Activated naive CD8-positive, alpha-beta T cell (primary cell): ENCODE measurements at regions not wholly inside any gene's neighbourhood (a gene's known extent, or its start where the extent isn't known, plus 50 kb on each side); places are given as distances from the start of the nearest gene placed in this dataset.
"Not testable (repeated sequence)": the region's sequence is repeated elsewhere in the genome, so short reads cannot be mapped to it uniquely, and the experiment has no call there.

ENCODE experiments used
- H3K27ac Mint-ChIP-seq: one replicate; pipeline ENCODE4 v1.8.0; 2021; ENCODE audit warnings: mixed read lengths
- H3K27me3 Mint-ChIP-seq: one replicate; pipeline ENCODE4 v1.8.0; 2021; ENCODE audit warnings: mixed read lengths
- H3K36me3 Mint-ChIP-seq: one replicate; pipeline ENCODE4 v1.8.0; 2021; ENCODE audit warnings: mixed read lengths
- H3K4me1 Mint-ChIP-seq: one replicate; pipeline ENCODE4 v1.8.0; 2021; ENCODE audit warnings: low read depth, mixed read lengths
- H3K4me3 Mint-ChIP-seq: one replicate; pipeline ENCODE4 v1.8.0; 2021; ENCODE audit warnings: mild to moderate bottlenecking, mixed read lengths
- H3K9me3 Mint-ChIP-seq: one replicate; pipeline ENCODE4 v1.8.0; 2021; ENCODE audit warnings: low read depth, mixed read lengths

DNA sequence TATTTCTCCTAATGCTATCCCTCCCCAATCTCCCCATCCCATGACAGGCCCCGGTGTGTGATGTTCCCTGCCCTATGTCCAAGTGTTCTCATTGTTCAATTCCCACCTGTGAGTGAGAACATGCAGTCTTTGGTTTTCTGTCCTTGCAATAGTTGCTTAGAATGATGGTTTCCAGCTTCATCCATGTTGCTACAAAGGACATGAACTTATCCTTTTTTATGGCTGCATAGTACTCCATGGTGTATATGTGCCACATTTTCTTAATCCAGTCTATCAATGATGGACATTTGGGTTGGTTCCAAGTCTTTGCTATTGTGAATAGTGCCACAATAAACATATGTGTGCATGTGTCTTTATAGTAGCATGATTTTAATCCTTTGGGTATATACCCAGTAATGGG lies 51.3 kb upstream of the RIOK2 start:
- H3K27me3 Mint-ChIP-seq, H3K36me3 Mint-ChIP-seq, H3K4me1 Mint-ChIP-seq, H3K9me3 Mint-ChIP-seq, H3K27ac Mint-ChIP-seq, H3K4me3 Mint-ChIP-seq: not testable (repeated sequence)

DNA sequence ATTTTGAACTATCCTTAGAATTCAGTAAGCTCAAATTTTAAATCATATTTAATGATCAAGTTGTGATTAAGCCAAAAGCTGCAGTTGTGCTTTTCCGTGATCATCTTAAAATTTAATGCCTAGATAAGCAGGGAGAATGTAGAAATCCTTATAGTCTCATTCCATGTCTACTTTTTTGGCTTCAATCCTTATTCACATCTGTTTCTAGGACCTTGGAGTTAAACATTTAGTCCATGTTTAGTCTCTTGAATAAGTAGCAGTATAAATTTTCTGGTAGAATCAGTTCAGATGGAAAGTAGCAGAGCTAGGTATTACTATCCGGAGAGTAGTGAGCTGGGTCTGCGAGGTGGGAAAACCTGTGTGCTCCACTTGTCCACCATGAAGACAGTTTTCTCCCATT lies 59.3 kb upstream of the RIOK2 start:
- no peak overlapping the region for H3K27ac Mint-ChIP-seq
- no peak overlapping the region for H3K4me3 Mint-ChIP-seq
- H3K36me3 Mint-ChIP-seq = peaks cover 5% of the 10 kb centered on the region
- H3K4me1 Mint-ChIP-seq = no peaks in the 10 kb centered on the region
- H3K9me3 Mint-ChIP-seq = no peaks in the 10 kb centered on the region
- H3K27me3 Mint-ChIP-seq = no peaks in the 10 kb centered on the region

DNA sequence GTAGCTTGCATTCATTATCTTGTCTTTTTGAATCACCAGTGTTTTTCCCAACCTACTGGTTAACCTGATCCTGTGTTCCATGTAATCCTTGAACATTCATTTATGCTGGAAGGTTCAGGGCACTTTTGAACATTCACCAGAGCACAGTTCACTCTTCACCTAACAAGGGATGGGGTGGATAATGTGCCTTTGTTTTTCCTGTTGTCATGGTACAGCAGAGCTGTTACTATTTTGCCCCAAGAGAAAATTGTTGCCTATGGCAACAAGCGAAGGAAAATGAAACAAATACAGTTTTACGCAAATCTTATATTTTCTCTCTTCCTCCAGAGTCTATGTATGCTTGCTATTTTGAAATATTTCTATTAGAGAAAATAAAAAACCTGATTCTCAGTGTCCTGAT lies 60.3 kb upstream of the RIOK2 start:
- H3K4me3 Mint-ChIP-seq = no peak overlapping the region
- peaks cover 7% of the 10 kb centered on the region for H3K36me3 Mint-ChIP-seq
- no peaks in the 10 kb centered on the region for H3K4me1 Mint-ChIP-seq
- H3K27me3 Mint-ChIP-seq = no peaks in the 10 kb centered on the region
- H3K27ac Mint-ChIP-seq = no peak overlapping the region
- no peaks in the 10 kb centered on the region for H3K9me3 Mint-ChIP-seq

DNA sequence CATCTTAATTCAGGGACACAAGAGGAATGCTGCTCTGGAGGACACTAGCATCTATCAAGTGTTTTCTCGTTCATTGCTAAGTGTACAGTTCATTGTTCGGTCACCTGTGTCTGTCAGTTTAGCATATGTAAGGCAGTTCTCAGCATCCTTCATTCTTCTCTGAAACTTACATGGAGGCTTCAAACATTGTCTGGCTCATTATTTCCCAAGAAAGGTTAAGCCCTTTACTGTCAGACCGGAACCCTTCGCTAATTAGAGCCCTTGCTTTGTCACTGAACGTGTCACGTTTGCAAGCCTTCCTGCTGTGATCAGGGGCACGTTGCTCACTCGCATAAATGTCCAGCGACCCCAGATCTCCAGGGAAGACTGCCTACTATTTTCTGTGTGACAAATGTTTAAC lies 62.3 kb upstream of the RIOK2 start:
- peaks cover 16% of the 10 kb centered on the region for H3K36me3 Mint-ChIP-seq

DNA sequence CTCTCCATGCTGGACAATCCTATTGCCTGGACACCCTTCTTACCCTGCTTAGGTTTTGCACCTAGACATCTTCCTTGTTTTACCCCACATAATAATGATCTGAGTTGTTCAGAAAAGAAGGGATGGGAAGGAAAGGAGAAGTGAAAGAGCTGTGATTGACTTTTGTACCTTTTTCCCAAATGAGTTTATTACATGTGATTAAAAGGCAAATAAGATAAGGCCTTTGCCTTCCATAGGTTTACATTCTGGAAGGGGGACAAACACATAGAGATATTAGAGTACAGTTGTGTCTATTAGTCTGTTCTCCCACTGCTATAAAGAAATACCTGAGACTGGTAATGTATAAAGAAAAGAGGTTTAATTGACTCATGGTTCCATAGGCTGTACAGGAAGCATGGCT lies 67.1 kb upstream of the RIOK2 start:
- H3K27ac Mint-ChIP-seq = no peak overlapping the region

More for the DNA sequence above, 62.3 kb upstream of the RIOK2 start:
- Mint-ChIP-seq H3K27ac (no peak overlapping the region), H3K4me1 (no peaks in the 10 kb centered on the region), H3K4me3 (no peak overlapping the region), H3K27me3 (peaks cover 6% of the 10 kb centered on the region), H3K9me3 (no peaks in the 10 kb centered on the region)

DNA sequence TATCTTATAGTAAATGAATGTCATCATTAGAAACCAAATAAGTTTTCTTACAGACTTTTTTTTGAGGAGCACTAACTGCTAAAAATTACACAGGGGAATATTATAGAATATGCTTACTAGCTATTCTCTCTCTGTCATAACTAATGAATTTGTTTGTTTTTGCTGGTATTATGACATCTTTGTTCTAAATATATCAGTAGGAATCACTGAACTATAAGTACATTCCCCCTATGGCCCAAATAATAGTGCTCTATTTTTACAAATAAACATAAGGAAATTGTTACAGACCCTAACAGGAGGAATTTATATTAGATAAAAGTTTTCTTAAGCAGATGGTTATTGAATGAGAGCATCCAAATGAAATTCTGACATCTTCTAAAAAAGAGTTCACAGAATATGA lies 83.0 kb upstream of the RIOK2 start:
- no peak overlapping the region for H3K27ac Mint-ChIP-seq
- H3K36me3 Mint-ChIP-seq = no peaks in the 10 kb centered on the region
- H3K27me3 Mint-ChIP-seq = peaks cover 2% of the 10 kb centered on the region
- H3K4me3 Mint-ChIP-seq = no peak overlapping the region
- H3K4me1 Mint-ChIP-seq = no peaks in the 10 kb centered on the region
- peaks cover 9% of the 10 kb centered on the region for H3K9me3 Mint-ChIP-seq

More for the DNA sequence above, 67.1 kb upstream of the RIOK2 start:
- H3K4me1 Mint-ChIP-seq = no peaks in the 10 kb centered on the region
- H3K36me3 Mint-ChIP-seq = peaks cover 10% of the 10 kb centered on the region
- peaks cover 6% of the 10 kb centered on the region for H3K27me3 Mint-ChIP-seq
- no peak overlapping the region for H3K4me3 Mint-ChIP-seq
- H3K9me3 Mint-ChIP-seq = no peaks in the 10 kb centered on the region

DNA sequence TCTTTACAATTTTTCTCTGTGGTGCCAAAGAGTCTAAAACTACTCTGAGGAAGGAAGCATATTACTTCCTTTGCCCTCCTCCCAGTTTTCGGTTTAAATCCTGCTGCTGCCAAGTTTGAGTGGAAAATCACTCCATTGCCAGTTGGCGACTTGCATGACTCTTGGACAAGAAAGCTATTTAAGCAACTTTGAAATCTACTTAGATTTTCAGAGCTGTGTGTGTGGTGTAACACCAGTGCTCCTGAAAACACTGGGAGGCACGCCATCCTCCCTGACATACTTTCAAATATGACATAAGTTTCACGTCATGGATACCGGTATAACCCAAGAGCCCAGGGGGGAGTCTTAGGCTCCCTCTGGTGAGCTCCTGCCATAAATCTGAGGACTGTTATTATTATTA lies 83.5 kb upstream of the RIOK2 start:
- H3K36me3 Mint-ChIP-seq = peaks cover under 1% of the 10 kb centered on the region
- no peak overlapping the region for H3K4me3 Mint-ChIP-seq
- peaks cover 10% of the 10 kb centered on the region for H3K9me3 Mint-ChIP-seq
- H3K27ac Mint-ChIP-seq = no peak overlapping the region
- peaks cover 2% of the 10 kb centered on the region for H3K27me3 Mint-ChIP-seq
- no peaks in the 10 kb centered on the region for H3K4me1 Mint-ChIP-seq

DNA sequence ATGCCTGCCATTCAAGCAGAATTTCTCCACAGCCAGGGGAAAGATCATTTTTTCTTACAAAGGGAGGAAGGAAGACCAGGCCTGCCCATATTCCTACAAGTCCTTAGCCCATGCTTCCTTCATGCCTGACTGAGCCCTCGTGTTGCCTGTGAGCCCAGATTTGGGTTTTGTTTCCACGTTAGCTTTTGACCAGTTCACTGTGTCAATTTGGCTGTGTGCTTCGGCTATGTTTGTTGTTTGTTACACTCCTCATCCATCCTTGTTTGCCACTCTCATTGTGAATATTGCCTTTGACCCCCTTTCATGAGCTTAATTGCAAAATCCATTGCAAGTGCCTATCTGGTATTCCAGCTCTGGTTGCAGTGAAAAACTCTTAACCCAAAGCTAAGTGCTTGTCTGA lies 84.7 kb upstream of the RIOK2 start:
- no peak overlapping the region for H3K4me3 Mint-ChIP-seq
- H3K27ac Mint-ChIP-seq = no peak overlapping the region
- peaks cover 17% of the 10 kb centered on the region for H3K9me3 Mint-ChIP-seq
- no peaks in the 10 kb centered on the region for H3K4me1 Mint-ChIP-seq
- peaks cover 8% of the 10 kb centered on the region for H3K36me3 Mint-ChIP-seq
- peaks cover 2% of the 10 kb centered on the region for H3K27me3 Mint-ChIP-seq

DNA sequence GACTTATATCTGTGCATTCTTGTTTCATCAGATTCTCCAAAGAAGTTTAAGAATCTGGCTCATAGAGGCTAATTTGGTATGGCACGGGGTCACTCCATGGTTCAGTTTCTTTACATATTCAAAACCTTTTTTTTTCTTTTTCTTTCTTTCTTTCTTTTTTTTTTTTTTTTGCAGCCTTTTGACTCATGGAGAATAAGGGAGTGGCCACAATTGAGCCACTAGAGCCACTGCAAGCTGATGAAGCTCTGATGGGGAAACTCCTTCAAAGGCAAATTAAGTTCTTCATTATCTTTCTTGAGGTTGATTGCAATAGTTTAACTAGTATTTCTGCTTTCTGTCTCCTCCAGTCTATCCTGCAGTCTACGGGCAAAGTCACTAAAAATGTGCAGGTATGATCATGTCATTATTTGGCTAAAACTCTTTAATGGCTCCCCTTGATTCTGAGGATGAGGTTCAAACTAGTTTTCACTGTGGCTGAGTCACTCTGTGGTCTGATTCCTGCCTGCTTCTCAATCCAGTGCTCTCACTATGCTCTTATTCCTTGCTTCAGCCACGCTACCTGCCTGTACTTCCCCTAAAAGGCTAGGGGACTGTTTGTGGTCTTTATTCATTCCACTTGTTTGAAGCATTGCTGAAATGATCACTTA lies 93.5 kb upstream of the RIOK2 start:
- peaks cover 2% of the 10 kb centered on the region for H3K27me3 Mint-ChIP-seq
- no peak overlapping the region for H3K4me3 Mint-ChIP-seq
- peaks cover 9% of the 10 kb centered on the region for H3K36me3 Mint-ChIP-seq
- no peaks in the 10 kb centered on the region for H3K4me1 Mint-ChIP-seq
- no peak overlapping the region for H3K27ac Mint-ChIP-seq
- peaks cover 25% of the 10 kb centered on the region for H3K9me3 Mint-ChIP-seq

DNA sequence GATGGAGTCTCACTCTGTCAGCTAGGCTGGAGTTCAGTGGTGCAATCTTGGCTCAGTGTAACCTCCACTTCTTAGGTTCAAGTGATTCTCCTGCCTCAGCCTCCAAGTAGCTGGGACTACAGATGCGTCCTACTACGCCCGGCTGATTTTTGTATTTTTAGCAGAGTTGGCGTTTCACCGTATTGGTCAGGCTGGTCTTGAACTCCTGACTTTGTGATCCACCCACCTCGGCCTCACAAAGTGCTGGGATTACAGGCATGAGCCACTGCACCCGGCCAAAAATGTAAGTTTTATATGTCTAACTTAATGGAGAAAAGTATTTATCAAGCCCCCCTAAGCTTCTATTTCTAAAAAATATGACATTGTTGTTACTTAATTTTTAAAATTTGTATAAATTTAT lies 98.2 kb upstream of the RIOK2 start:
- no peaks in the 10 kb centered on the region for H3K36me3 Mint-ChIP-seq
- peaks cover 2% of the 10 kb centered on the region for H3K27me3 Mint-ChIP-seq
- H3K27ac Mint-ChIP-seq = no peak overlapping the region
- H3K9me3 Mint-ChIP-seq = peaks cover 16% of the 10 kb centered on the region
- no peaks in the 10 kb centered on the region for H3K4me1 Mint-ChIP-seq
- H3K4me3 Mint-ChIP-seq = no peak overlapping the region

DNA sequence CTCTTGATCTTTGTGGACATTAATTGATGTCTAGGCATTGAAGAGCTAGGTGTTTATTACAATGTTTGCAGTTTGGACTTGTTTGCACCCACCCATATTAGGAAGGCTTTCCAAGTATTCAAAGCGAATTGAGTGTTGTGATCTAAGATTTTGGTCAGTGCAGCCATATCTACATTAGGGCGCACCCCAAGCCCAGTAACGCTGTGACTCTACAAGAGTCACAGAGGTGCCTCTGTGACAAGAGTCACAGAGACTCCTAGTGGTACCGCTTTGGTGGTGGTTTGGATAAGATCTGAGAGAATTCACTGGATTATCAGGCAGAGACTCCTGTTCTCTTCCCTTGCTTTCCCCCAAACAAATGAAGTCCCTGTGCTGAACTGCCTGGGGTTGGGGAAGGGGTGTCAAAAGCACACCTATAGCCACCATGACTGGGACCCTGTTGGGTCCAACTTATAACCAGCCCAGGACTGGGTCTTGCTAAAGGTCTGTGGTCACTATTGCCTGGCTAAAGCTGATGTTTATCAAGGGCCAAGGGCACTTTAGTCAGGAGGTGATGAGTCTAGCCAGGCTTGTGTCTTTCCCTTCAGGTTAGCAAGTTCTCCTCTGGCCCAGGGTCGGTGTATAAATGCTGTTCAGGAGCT lies 114.1 kb upstream of the RIOK2 start:
- Mint-ChIP-seq H3K36me3 (no peaks in the 10 kb centered on the region), H3K4me3 (no peak overlapping the region), H3K27ac (no peak overlapping the region), H3K27me3 (no peaks in the 10 kb centered on the region), H3K4me1 (no peaks in the 10 kb centered on the region), H3K9me3 (no peaks in the 10 kb centered on the region)

DNA sequence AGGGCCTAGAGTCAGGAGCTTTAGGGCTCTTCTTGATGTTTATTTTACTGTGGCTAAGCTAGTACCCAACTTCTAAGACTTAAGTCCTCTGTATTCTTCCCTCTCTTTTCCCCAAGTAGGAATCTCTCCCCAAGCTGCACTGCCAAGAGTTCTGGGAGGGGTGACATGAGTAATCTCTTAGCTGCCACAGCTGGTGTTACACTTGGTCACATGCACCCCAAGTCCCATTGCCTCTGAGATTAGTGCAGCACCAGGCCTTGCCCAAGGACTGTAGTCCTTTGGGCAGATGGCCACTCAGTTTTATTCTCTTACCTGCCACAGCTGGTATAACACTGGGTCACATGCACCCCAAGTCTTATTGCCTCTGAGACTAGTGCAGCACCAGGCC lies 114.7 kb upstream of the RIOK2 start:
- Mint-ChIP-seq H3K4me1 (no peaks in the 10 kb centered on the region), H3K4me3 (no peak overlapping the region), H3K27me3 (no peaks in the 10 kb centered on the region), H3K27ac (no peak overlapping the region), H3K36me3 (no peaks in the 10 kb centered on the region), H3K9me3 (no peaks in the 10 kb centered on the region)

DNA sequence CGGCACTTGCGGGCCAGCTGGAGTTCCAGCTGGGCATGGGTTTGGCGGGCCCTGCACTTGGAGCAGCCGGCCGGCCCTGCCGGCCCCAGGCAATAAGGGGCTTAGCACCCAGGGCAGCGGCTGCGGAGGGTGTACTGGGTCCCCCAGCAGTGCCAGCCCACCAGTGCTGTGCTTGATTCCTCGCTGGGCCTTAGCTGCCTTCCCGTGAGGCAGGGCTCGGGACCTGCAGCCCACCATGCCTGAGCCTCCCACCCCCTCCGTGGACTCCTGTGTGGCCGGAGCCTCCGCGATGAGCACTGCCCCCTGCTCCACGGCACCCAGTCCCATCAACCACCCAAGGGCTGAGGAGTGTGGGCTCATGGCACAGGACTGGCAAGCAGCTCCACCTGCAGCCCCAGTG lies 118.1 kb upstream of the RIOK2 start:
- not testable (repeated sequence) for H3K9me3 Mint-ChIP-seq, H3K27me3 Mint-ChIP-seq, H3K4me3 Mint-ChIP-seq, H3K4me1 Mint-ChIP-seq, H3K27ac Mint-ChIP-seq, H3K36me3 Mint-ChIP-seq

DNA sequence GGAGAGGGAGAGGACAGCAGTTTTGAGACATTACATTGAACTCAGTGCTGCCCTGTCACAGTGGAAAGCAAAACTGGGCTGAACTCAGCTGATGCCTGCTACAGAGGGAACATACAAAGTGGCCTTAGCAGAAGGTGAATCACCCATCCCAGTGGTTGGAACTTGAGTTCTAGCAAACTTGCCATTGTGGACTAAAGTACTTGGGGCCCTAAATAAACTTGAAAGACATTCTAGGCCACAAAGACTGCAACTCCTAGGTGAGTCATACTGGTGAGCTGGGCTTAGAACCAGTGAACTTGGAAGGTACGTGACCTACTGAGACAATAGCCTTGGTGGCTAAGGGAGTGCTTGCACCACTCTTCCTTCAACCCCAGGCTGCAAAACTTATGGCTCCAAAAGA lies 155.7 kb upstream of the RIOK2 start:
- Mint-ChIP-seq H3K4me1 (no peaks in the 10 kb centered on the region), H3K27ac (no peak overlapping the region), H3K9me3 (peaks cover 19% of the 10 kb centered on the region), H3K36me3 (no peaks in the 10 kb centered on the region), H3K4me3 (no peak overlapping the region), H3K27me3 (peaks cover 7% of the 10 kb centered on the region)

DNA sequence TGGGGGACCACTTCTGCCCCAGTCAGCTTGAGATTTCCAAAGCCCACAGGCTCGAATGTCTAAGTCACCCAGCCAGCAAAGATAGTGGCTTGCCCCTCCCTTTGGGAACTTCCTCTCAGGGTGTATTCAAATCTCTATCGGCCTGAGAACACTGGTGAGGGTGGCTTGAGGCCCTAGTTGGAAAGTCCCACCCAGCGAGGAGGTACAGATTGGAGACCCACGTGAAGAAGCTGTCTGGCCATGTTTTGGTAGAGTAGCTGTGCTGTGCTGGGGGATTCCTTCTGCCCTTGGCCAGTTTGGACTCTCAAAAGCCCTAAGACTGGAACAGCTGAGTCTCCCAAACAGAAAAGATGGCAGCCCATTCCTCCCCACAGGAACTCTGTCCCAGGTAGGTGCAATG lies 172.7 kb upstream of the RIOK2 start:
- Mint-ChIP-seq H3K27me3 (peaks cover 1% of the 10 kb centered on the region), H3K4me1 (no peaks in the 10 kb centered on the region), H3K9me3 (peaks cover 30% of the 10 kb centered on the region), H3K4me3 (no peak overlapping the region), H3K27ac (no peak overlapping the region), H3K36me3 (peaks cover 6% of the 10 kb centered on the region)

DNA sequence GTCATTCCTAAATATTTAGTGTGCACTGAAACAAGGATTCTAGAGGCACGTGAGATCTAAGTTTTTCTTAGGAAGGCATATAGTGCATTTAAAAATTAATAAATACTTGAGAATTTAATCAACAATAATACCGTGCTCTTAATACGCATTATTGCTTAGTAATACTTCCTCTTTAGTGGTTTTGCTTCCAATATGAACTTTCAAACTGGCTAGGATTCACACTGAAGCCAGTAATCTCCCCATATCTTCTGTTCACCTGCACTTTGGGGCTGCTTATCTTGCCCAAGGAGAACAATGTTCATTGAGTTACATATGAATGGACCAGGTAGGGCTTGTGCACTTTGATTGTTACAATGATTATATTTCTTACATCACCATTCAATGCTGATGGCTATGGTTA lies 180.5 kb upstream of the RIOK2 start:
- Mint-ChIP-seq H3K4me3 (no peak overlapping the region), H3K36me3 (peaks cover 8% of the 10 kb centered on the region), H3K27me3 (no peaks in the 10 kb centered on the region), H3K27ac (no peak overlapping the region), H3K4me1 (no peaks in the 10 kb centered on the region), H3K9me3 (peaks cover 5% of the 10 kb centered on the region)
